OCI-LY3 (cell line): ENCODE measurements at regions not wholly inside any gene's neighbourhood (a gene's known extent, or its start where the extent isn't known, plus 50 kb on each side); places are given as distances from the start of the nearest gene placed in this dataset.

Source experiments
- H2AFZ ChIP-seq: fragments of 200-600, 300-600 bp; shearing (Covaris generic); 2 replicates; pipeline ENCODE4 v1.6.0; 2014; ENCODE audit warnings: antibody characterized with exemption, low read depth, low read length
- H3K27ac ChIP-seq: fragments of 200-600, 300-600 bp; sonication (generic); 2 replicates; pipeline ENCODE4 v1.5.1; 2014; ENCODE audit warnings: mild to moderate bottlenecking, low read length, moderate library complexity, mixed read lengths
- H3K27me3 ChIP-seq: fragments of 200-600, 300-600 bp; sonication (generic); 2 replicates; pipeline ENCODE4 v1.6.1; 2014; ENCODE audit warnings: low read depth, low read length, mixed read lengths
- H3K36me3 ChIP-seq: fragments of 200-600, 300-600 bp; sonication (generic); replicated peaks from 2 replicates; pipeline ENCODE3; 2014; ENCODE audit warnings: low read depth, low read length, mixed read lengths
- H3K4me1 ChIP-seq: fragments of 300-600, 200-600 bp; sonication (generic); 2 replicates; pipeline ENCODE4 v1.6.1; 2014; ENCODE audit warnings: low read length, mixed read lengths
- H3K4me2 ChIP-seq: fragments of 200-600, 300-600 bp; sonication (generic); 2 replicates; pipeline ENCODE4 v1.6.1; 2014; ENCODE audit warnings: low read length, mixed read lengths
- H3K4me3 ChIP-seq: fragments of 300-600, 200-600 bp; sonication (generic); 2 replicates; pipeline ENCODE4 v1.5.1; 2014; ENCODE audit warnings: antibody characterized with exemption, mild to moderate bottlenecking, low read length, moderate library complexity
- H3K79me2 ChIP-seq: fragments of 300-600, 200-600 bp; shearing (Covaris generic); 2 replicates; pipeline ENCODE4 v1.6.1; 2014; ENCODE audit warnings: mild to moderate bottlenecking, low read length, mixed read lengths
- H3K9ac ChIP-seq: fragments of 300-600, 200-600 bp; shearing (Covaris generic); 2 replicates; pipeline ENCODE4 v1.6.0; 2014; ENCODE audit warnings: mild to moderate bottlenecking, low read length, moderate library complexity
- H3K9me3 ChIP-seq: fragments of 200-600, 300-600 bp; shearing (Covaris generic); 2 replicates; pipeline ENCODE4 v1.6.1; 2014; ENCODE audit warnings: low read length, mixed read lengths; ENCODE audit not compliant: insufficient read depth
- H4K20me1 ChIP-seq: fragments of 200-600, 300-600 bp; sonication (generic); 2 replicates; pipeline ENCODE4 v1.6.1; 2016; ENCODE audit warnings: low read length, mixed read lengths; ENCODE audit not compliant: insufficient read depth
- EZH2phosphoT487 ChIP-seq: fragments of 200-600 bp; shearing (Covaris generic); IDR thresholded peaks from 2 replicates; pipeline ENCODE4 v1.6.1; 2018; ENCODE audit warnings: antibody characterized with exemption, mixed run types, low read depth
- TF ChIP-seq, protein P1 (sequence below): fragments of 200-600, 300-600 bp; sonication (generic); IDR thresholded peaks from 2 replicates; pipeline ENCODE4 v1.5.1; 2014; ENCODE audit warnings: antibody characterized with exemption, low read length, low read depth

DNA sequence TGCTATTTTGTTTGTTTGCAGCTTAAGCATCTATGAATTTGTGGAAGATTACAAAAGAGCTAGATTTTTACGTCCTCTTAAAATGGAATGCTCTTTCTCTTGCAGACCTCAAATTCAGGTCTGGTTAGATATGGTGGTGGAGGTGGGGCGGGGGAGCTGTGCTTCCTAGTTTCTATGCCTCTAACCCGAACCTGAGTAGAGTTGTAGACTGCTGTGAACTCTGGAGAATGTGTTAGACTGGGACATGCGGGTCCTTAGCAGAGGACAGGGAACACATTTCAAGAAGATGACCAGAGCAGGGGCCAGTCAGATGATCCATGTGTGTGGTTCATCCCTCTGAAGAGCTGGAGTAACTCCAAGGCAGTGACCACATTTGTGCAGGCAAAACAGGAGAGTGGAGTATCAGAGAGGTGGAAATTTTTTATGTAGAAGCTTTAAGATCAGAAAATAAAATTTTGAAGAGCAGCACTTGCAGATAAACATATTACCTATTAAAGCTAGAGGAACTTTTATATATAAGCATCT is 154.9 kb downstream of the FAM174A start:
- Histone ChIP-seq H3K36me3 (no peaks in the 10 kb centered on the region), H3K27ac (no peak overlapping the region), H2AFZ (no peak overlapping the region), H3K79me2 (no peaks in the 10 kb centered on the region), H4K20me1 (no peaks in the 10 kb centered on the region), H3K4me3 (no peak overlapping the region), H3K9ac (no peak overlapping the region), H3K9me3 (no peaks in the 10 kb centered on the region), H3K4me2 (no peak overlapping the region), H3K4me1 (no peaks in the 10 kb centered on the region), H3K27me3 (no peaks in the 10 kb centered on the region)
- TF ChIP-seq, protein P1, sequence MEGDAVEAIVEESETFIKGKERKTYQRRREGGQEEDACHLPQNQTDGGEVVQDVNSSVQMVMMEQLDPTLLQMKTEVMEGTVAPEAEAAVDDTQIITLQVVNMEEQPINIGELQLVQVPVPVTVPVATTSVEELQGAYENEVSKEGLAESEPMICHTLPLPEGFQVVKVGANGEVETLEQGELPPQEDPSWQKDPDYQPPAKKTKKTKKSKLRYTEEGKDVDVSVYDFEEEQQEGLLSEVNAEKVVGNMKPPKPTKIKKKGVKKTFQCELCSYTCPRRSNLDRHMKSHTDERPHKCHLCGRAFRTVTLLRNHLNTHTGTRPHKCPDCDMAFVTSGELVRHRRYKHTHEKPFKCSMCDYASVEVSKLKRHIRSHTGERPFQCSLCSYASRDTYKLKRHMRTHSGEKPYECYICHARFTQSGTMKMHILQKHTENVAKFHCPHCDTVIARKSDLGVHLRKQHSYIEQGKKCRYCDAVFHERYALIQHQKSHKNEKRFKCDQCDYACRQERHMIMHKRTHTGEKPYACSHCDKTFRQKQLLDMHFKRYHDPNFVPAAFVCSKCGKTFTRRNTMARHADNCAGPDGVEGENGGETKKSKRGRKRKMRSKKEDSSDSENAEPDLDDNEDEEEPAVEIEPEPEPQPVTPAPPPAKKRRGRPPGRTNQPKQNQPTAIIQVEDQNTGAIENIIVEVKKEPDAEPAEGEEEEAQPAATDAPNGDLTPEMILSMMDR, result no peak
- no peak for TF ChIP-seq EZH2phosphoT487

DNA sequence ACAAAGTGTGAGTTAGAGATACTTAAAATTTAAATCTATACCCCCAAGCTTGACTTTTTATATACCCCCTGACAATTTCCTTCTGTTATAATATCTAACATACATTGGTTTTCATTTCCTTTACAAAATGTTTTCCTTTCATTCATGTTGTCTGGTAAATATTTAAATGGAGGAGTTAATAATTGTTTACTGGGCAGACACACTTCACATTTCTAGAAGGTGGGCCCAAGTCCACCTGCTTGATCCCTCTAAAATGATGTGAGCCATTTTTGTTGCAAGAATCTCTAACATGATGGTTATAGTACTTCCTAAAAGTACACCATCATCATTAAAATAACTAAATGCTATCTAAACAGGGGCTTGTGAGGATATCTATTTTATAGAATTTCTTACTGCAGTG is 155.9 kb downstream of the FAM174A start:
- Histone ChIP-seq H4K20me1 (no peaks in the 10 kb centered on the region), H3K79me2 (no peaks in the 10 kb centered on the region), H3K27me3 (no peaks in the 10 kb centered on the region), H3K4me2 (no peak overlapping the region), H3K4me3 (no peak overlapping the region), H3K9ac (no peak overlapping the region), H3K36me3 (no peaks in the 10 kb centered on the region), H3K27ac (no peak overlapping the region), H3K9me3 (no peaks in the 10 kb centered on the region), H3K4me1 (no peaks in the 10 kb centered on the region), H2AFZ (no peak overlapping the region)
- TF ChIP-seq, protein P1, result no peak
- no peak for TF ChIP-seq EZH2phosphoT487

DNA sequence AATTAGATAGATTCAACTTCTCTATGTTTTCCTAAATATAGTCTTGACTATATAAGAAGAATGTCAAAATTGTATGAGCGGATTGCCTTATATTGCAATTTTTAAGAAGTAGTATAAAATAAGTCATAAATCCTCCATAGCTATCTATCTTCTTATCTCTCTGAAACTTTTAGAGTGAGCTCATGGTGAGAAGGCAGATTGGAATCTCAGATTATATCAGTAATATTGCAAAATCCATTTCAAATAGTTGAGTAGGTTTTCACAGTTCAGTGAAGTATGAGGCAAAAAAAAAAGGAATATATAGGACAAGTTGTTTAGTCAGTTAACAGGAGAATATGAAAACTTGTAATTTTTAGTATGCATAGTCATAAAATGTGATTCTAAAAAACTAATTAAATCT is 156.4 kb downstream of the FAM174A start:
- Histone ChIP-seq H4K20me1 (no peaks in the 10 kb centered on the region), H3K9me3 (no peaks in the 10 kb centered on the region), H3K4me1 (no peaks in the 10 kb centered on the region), H3K27me3 (no peaks in the 10 kb centered on the region), H3K4me3 (no peak overlapping the region), H3K27ac (no peak overlapping the region), H3K79me2 (no peaks in the 10 kb centered on the region), H2AFZ (no peak overlapping the region), H3K36me3 (no peaks in the 10 kb centered on the region), H3K4me2 (no peak overlapping the region), H3K9ac (no peak overlapping the region)
- TF ChIP-seq EZH2phosphoT487, result no peak
- TF ChIP-seq, protein P1, result no peak

DNA sequence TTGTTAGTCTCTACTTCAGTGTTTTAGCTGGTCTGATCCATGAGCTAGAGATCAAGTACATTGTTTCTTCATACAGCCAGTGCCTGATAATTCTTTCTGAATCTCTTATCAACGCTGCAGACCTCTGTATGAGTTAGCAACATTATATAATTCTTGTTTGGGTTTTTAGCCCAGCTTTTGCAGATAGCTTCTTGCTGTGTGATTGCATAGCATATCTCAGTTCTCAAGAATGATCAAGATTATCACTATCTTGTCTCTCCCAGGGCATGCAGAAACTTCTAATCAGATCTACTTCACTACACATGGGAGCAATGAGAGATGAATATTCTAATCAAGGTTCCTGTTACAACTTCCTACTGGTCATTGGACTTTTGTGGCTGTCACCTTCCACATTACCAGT is 158.3 kb downstream of the FAM174A start:
- Histone ChIP-seq H2AFZ (no peak overlapping the region), H3K27ac (no peak overlapping the region), H3K4me3 (no peak overlapping the region), H3K9ac (no peak overlapping the region), H3K36me3 (no peaks in the 10 kb centered on the region), H3K79me2 (no peaks in the 10 kb centered on the region), H3K9me3 (no peaks in the 10 kb centered on the region), H3K4me1 (no peaks in the 10 kb centered on the region), H3K27me3 (no peaks in the 10 kb centered on the region), H3K4me2 (no peak overlapping the region), H4K20me1 (no peaks in the 10 kb centered on the region)
- TF ChIP-seq, protein P1, result no peak
- TF ChIP-seq EZH2phosphoT487, result no peak
